ENCODE measurements at regions not wholly inside any gene's neighbourhood (a gene's known extent, or its start where the extent isn't known, plus 50 kb on each side); places are given as distances from the start of the nearest gene placed in this dataset.

GRCh38 chr18:11309172-11309571 lies 159.8 kb upstream of the PIEZO2 start:
- TF ChIP-seq CTCF (IDR thresholded peaks at IDR 0.05) (peak; percentile 36), ZFX (IDR thresholded peaks at IDR 0.05; ENCODE audit: borderline replicate concordance) (no peak)

Measured in 22Rv1 (cell line).